Keratinocyte (primary cell): ENCODE measurements at regions not wholly inside any gene's neighbourhood (a gene's known extent, or its start where the extent isn't known, plus 50 kb on each side); places are given as distances from the start of the nearest gene placed in this dataset.

Experiments used
- DNase-seq: peaks from one replicate; pipeline ENCODE4 v3.0.0-alpha.2; 2011; ENCODE audit warnings: low read depth, missing footprints, low spot score
- FAIRE-seq: peaks from 2 replicates; lab custom pipeline; 2011; peaks lifted over from hg19 to GRCh38; lab: Jason Lieb, UNC
- H2AFZ ChIP-seq: 2 replicates; pipeline ENCODE4 v1.6.0; 2012; ENCODE audit warnings: low read length, control low read depth, inconsistent platforms; ENCODE audit not compliant: control insufficient read depth
- H3K27ac ChIP-seq: 2 replicates; pipeline ENCODE4 v1.5.1; 2011; ENCODE audit warnings: low read length; ENCODE audit not compliant: control insufficient read depth, insufficient read depth
- H3K27me3 ChIP-seq: 3 replicates; pipeline ENCODE4 v1.6.0; 2011; ENCODE audit warnings: low read length; ENCODE audit not compliant: control insufficient read depth, insufficient read depth; ENCODE audit errors: extremely low read depth
- H3K36me3 ChIP-seq, 2 experiments: 2 replicates in 1 of 2; 3 replicates in 1 of 2; pipeline ENCODE4 v1.5.1; 2011; ENCODE audit warnings: low read length in 2 of 2, mild to moderate bottlenecking in 1 of 2; ENCODE audit not compliant: control insufficient read depth in 2 of 2, insufficient read depth in 2 of 2; ENCODE audit errors: extremely low read depth in 1 of 2
- H3K4me1 ChIP-seq: 3 replicates; pipeline ENCODE4 v1.5.1; 2011; ENCODE audit warnings: low read length; ENCODE audit not compliant: control insufficient read depth, insufficient read depth; ENCODE audit errors: extremely low read depth
- H3K4me2 ChIP-seq: 3 replicates; pipeline ENCODE4 v1.6.0; 2011; ENCODE audit warnings: low read depth, low read length; ENCODE audit not compliant: control insufficient read depth, insufficient read depth; ENCODE audit errors: extremely low read depth
- H3K4me3 ChIP-seq, 3 experiments: fragments of 200-600 bp in 1 of 3; sonication (generic) in 1 of 3; 2 replicates in 2 of 3; 3 replicates in 1 of 3; pipeline ENCODE4 v1.5.1; 2011 to 2016; ENCODE audit warnings: low read length in 3 of 3, mild to moderate bottlenecking in 3 of 3, control low read depth in 2 of 3, inconsistent platforms in 1 of 3, low read depth in 1 of 3, mixed read lengths in 1 of 3, mixed run types in 1 of 3, moderate library complexity in 1 of 3; ENCODE audit not compliant: control insufficient read depth in 2 of 3, insufficient read depth in 2 of 3; ENCODE audit errors: extremely low read depth in 1 of 3
- H3K79me2 ChIP-seq: 2 replicates; pipeline ENCODE4 v1.6.0; 2012; ENCODE audit warnings: low read length; ENCODE audit not compliant: control insufficient read depth, insufficient read depth
- H3K9ac ChIP-seq: 3 replicates; pipeline ENCODE4 v1.6.0; 2011; ENCODE audit warnings: low read length; ENCODE audit not compliant: control insufficient read depth, insufficient read depth; ENCODE audit errors: extremely low read depth
- H3K9me1 ChIP-seq: 3 replicates; pipeline ENCODE4 v1.6.0; 2011; ENCODE audit warnings: low read length; ENCODE audit not compliant: control insufficient read depth, insufficient read depth; ENCODE audit errors: extremely low read depth
- H3K9me3 ChIP-seq: 2 replicates; pipeline ENCODE4 v1.5.1; 2012; ENCODE audit warnings: low read depth, low read length; ENCODE audit not compliant: control insufficient read depth
- H4K20me1 ChIP-seq: 3 replicates; pipeline ENCODE4 v1.6.0; 2011; ENCODE audit warnings: low read length; ENCODE audit not compliant: control insufficient read depth, insufficient read depth; ENCODE audit errors: extremely low read depth
- CTCF ChIP-seq, 3 experiments: IDR thresholded peaks in 1 of 3; conservative IDR thresholded peaks in 1 of 3; optimal IDR thresholded peaks in 1 of 3; 2 replicates in 2 of 3; 3 replicates in 1 of 3; pipeline versions ENCODE3 to v1.5.1; 2011; ENCODE audit warnings: low read length in 3 of 3, mild to moderate bottlenecking in 3 of 3, moderate library complexity in 2 of 3, control low read depth in 1 of 3, inconsistent platforms in 1 of 3; ENCODE audit not compliant: insufficient read depth in 2 of 3; ENCODE audit errors: extremely low read depth in 1 of 3
- EZH2 ChIP-seq: IDR thresholded peaks from one replicate; pipeline ENCODE4 v1.6.1; 2012; ENCODE audit warnings: inconsistent platforms, mild to moderate bottlenecking, low read length, moderate library complexity
- dilution Hi-C: fragments of 300-500 bp; cut with MboI; formaldehyde crosslinking; loops from one replicate; pipeline ENCODE4 v1.7.0; 2020; ENCODE audit warnings: low sequenced_read_pairs; ENCODE audit not compliant: extremely low pct_ligation_motif_present

GRCh38 chr4:20096911-20097310, 154.8 kb upstream of the SLIT2 start:
- Histone ChIP-seq H3K9me3 (no peaks in the 10 kb centered on the region), H3K9ac (no peak overlapping the region), H3K27ac (no peak overlapping the region), H3K4me2 (no peak overlapping the region), H2AFZ (no peak overlapping the region), H3K79me2 (no peaks in the 10 kb centered on the region), H3K4me1 (no peaks in the 10 kb centered on the region), H3K27me3 (no peaks in the 10 kb centered on the region), H3K9me1 (no peaks in the 10 kb centered on the region), H4K20me1 (no peaks in the 10 kb centered on the region), H3K36me3 (no peaks in the 10 kb centered on the region), H3K4me3 (no peak overlapping the region)
- DNase-seq (no peak), FAIRE-seq (no peak)
- dilution Hi-C loops = no loop called here
- no peak for TF ChIP-seq EZH2
- TF ChIP-seq CTCF (optimal IDR thresholded peaks at IDR 0.05 in 1 of 3, IDR thresholded peaks at IDR 0.05 in 1 of 3, conservative IDR thresholded peaks at IDR 0.05 in 1 of 3; ENCODE audit: extremely low read depth in 1 of 3, insufficient read depth in 2 of 3, low read length in 3 of 3) = no peak

- H3K36me3 ChIP-seq = no peaks in the 10 kb centered on the region
- no peaks in the 10 kb centered on the region for H3K9me3 ChIP-seq
- no peak for FAIRE-seq
- H2AFZ ChIP-seq = no peak overlapping the region
- DNase-seq = no peak
- no peaks in the 10 kb centered on the region for H3K4me1 ChIP-seq
- H3K9ac ChIP-seq = no peak overlapping the region
- H4K20me1 ChIP-seq = no peaks in the 10 kb centered on the region
- no peaks in the 10 kb centered on the region for H3K27me3 ChIP-seq
- H3K4me3 ChIP-seq = no peak overlapping the region
- TF ChIP-seq EZH2 (no peak), CTCF (optimal IDR thresholded peaks at IDR 0.05 in 1 of 3, IDR thresholded peaks at IDR 0.05 in 1 of 3, conservative IDR thresholded peaks at IDR 0.05 in 1 of 3; ENCODE audit: extremely low read depth in 1 of 3, insufficient read depth in 2 of 3, low read length in 3 of 3) (no peak)
- H3K9me1 ChIP-seq = no peaks in the 10 kb centered on the region
- no peak overlapping the region for H3K4me2 ChIP-seq
- H3K27ac ChIP-seq = no peak overlapping the region
- dilution Hi-C loops = no loop called here
- no peaks in the 10 kb centered on the region for H3K79me2 ChIP-seq
These were observed 155.7 kb upstream of the SLIT2 start for GRCh38 chr4:20095805-20096541.
